IMR-90 (cell line): ENCODE measurements at regions not wholly inside any gene's neighbourhood (a gene's known extent, or its start where the extent isn't known, plus 50 kb on each side); places are given as distances from the start of the nearest gene placed in this dataset.
A peak's percentile ranks its signal among the peaks of the same experiment; 100 is the strongest.

Source experiments
- ATAC-seq: fragments of 200-7000 bp; cut with Tn5 transposase; 2 replicates; pipeline ENCODE4 v1.9.1; 2020; ENCODE audit warnings: low read depth, mild to moderate bottlenecking, moderate library complexity
- BruUV-seq: library from RNA; stranded (reverse); fragments of 400-500 nt; replicated peaks from 2 replicates; lab custom pipeline; 2021; lab: Mats Ljungman, UMichigan
- CTCF ChIA-PET: fragments of 300-600 bp; formaldehyde crosslinking; extraction: SDS; loops from one replicate; lab custom pipeline; 2021; ENCODE audit warnings: antibody characterized with exemption; lab: Yijun Ruan, JAX
- POLR2A ChIA-PET: fragments of 300-600 bp; sonication (Branson Sonifier 250); formaldehyde crosslinking; loops from one replicate; lab custom pipeline; 2022; ENCODE audit warnings: antibody characterized with exemption; ENCODE audit not compliant: unreplicated experiment; lab: Charles Lee
- DNase-seq: peaks from one replicate; pipeline ENCODE4 v3.0.0; 2013
- H2AFZ ChIP-seq: replicated peaks from 2 replicates; pipeline ENCODE3; 2013; ENCODE audit warnings: low read length, mild to moderate bottlenecking; ENCODE audit not compliant: poor library complexity
- H2AK5ac ChIP-seq: 2 replicates; pipeline ENCODE4 v1.6.1; 2013; ENCODE audit warnings: low read depth, low read length, inconsistent platforms
- H2AK9ac ChIP-seq: replicated peaks from 2 replicates; pipeline ENCODE3; 2013; ENCODE audit warnings: mild to moderate bottlenecking, low read depth, low read length, moderate library complexity; ENCODE audit not compliant: poor library complexity
- H2BK120ac ChIP-seq: 2 replicates; pipeline ENCODE4 v1.6.1; 2013; ENCODE audit warnings: low read depth, low read length, inconsistent platforms
- H2BK15ac ChIP-seq: 3 replicates; pipeline ENCODE4 v1.6.1; 2013; ENCODE audit warnings: low read depth, low read length, inconsistent platforms
- H2BK20ac ChIP-seq: 2 replicates; pipeline ENCODE4 v1.6.1; 2013; ENCODE audit warnings: low read depth, mild to moderate bottlenecking, inconsistent platforms, low read length, moderate library complexity
- H2BK5ac ChIP-seq: 2 replicates; pipeline ENCODE4 v1.6.1; 2013; ENCODE audit warnings: mild to moderate bottlenecking, low read depth, low read length, inconsistent platforms; ENCODE audit not compliant: poor library complexity, severe bottlenecking
- H3K14ac ChIP-seq: replicated peaks from 2 replicates; pipeline ENCODE4 v1.6.1; 2013; ENCODE audit warnings: low read depth, low read length, inconsistent platforms
- H3K18ac ChIP-seq: 2 replicates; pipeline ENCODE4 v1.6.1; 2013; ENCODE audit warnings: low read depth, low read length, control low read depth
- H3K23ac ChIP-seq: 2 replicates; pipeline ENCODE4 v1.6.1; 2013; ENCODE audit warnings: low read depth, low read length, inconsistent platforms
- H3K27ac ChIP-seq: 2 replicates; pipeline ENCODE4 v1.5.1; 2013; ENCODE audit warnings: mild to moderate bottlenecking, control low read depth, low read length; ENCODE audit not compliant: insufficient read depth
- H3K27me3 ChIP-seq: 2 replicates; pipeline ENCODE4 v1.6.1; 2013; ENCODE audit warnings: low read length; ENCODE audit not compliant: control insufficient read depth, insufficient read depth
- H3K36me3 ChIP-seq: 2 replicates; pipeline ENCODE4 v1.6.1; 2013; ENCODE audit warnings: low read length, mixed read lengths; ENCODE audit not compliant: control insufficient read depth, insufficient read depth
- H3K4ac ChIP-seq: 2 replicates; pipeline ENCODE4 v1.6.1; 2013; ENCODE audit warnings: low read depth, low read length, inconsistent platforms
- H3K4me1 ChIP-seq: 2 replicates; pipeline ENCODE4 v1.6.1; 2013; ENCODE audit warnings: low read length, mixed read lengths; ENCODE audit not compliant: control insufficient read depth, insufficient read depth
- H3K4me2 ChIP-seq: 2 replicates; pipeline ENCODE4 v1.6.1; 2013; ENCODE audit warnings: low read depth, mild to moderate bottlenecking, control low read depth, low read length, moderate library complexity
- H3K4me3 ChIP-seq: 2 replicates; pipeline ENCODE4 v1.5.1; 2013; ENCODE audit warnings: low read depth, mild to moderate bottlenecking, control low read depth, low read length, moderate library complexity; ENCODE audit not compliant: insufficient read depth
- H3K56ac ChIP-seq: 2 replicates; pipeline ENCODE4 v1.6.1; 2013; ENCODE audit warnings: low read length, inconsistent platforms; ENCODE audit not compliant: insufficient read depth; ENCODE audit errors: extremely low read depth
- H3K79me1 ChIP-seq, 2 experiments: 2 replicates each; pipeline ENCODE4 v1.6.1; 2013; ENCODE audit warnings: low read length in 2 of 2, inconsistent platforms in 1 of 2, low read depth in 1 of 2
- H3K9ac ChIP-seq: 2 replicates; pipeline ENCODE4 v1.6.1; 2013; ENCODE audit warnings: low read depth, low read length, control low read depth
- H3K9me1 ChIP-seq: 2 replicates; pipeline ENCODE4 v1.6.1; 2013; ENCODE audit warnings: low read length, inconsistent platforms; ENCODE audit not compliant: insufficient read depth
- H3K9me3 ChIP-seq: 2 replicates; pipeline ENCODE4 v1.6.1; 2013; ENCODE audit warnings: low read length; ENCODE audit not compliant: control insufficient read depth, insufficient read depth
- H4K20me1 ChIP-seq: 2 replicates; pipeline ENCODE4 v1.6.1; 2013; ENCODE audit warnings: low read length, inconsistent platforms; ENCODE audit not compliant: insufficient read depth
- H4K5ac ChIP-seq: 2 replicates; pipeline ENCODE4 v1.6.1; 2013; ENCODE audit warnings: mild to moderate bottlenecking, low read depth, low read length, control low read depth
- H4K8ac ChIP-seq, 2 experiments: 2 replicates each; pipeline ENCODE4 v1.6.1; 2013; ENCODE audit warnings: low read depth in 2 of 2, low read length in 2 of 2, control low read depth in 1 of 2, inconsistent platforms in 1 of 2
- H4K91ac ChIP-seq: 2 replicates; pipeline ENCODE4 v1.6.1; 2013; ENCODE audit warnings: low read depth, low read length, inconsistent platforms; ENCODE audit not compliant: insufficient read depth
- BHLHE40 ChIP-seq: fragments of 150-350 bp; IDR thresholded peaks from 2 replicates; pipeline ENCODE4 v1.6.1; 2016; ENCODE audit warnings: mild to moderate bottlenecking, low read depth, low read length
- CEBPB ChIP-seq: IDR thresholded peaks from 2 replicates; pipeline ENCODE4 v1.6.1; 2012; ENCODE audit warnings: low read depth, low read length, improper control_type of control experiment
- CHD1 ChIP-seq: IDR thresholded peaks from 2 replicates; pipeline ENCODE4 v1.6.1; 2012; ENCODE audit warnings: low read depth, low read length, improper control_type of control experiment
- CTCF ChIP-seq: conservative IDR thresholded peaks from 2 replicates; pipeline ENCODE4 v1.5.1; 2012; ENCODE audit warnings: mild to moderate bottlenecking, low read depth, low read length, improper control_type of control experiment
- FOS ChIP-seq: fragments of 150-350 bp; IDR thresholded peaks from 2 replicates; pipeline ENCODE4 v1.6.1; 2016; ENCODE audit warnings: low read depth, low read length
- MAFK ChIP-seq: IDR thresholded peaks from 2 replicates; pipeline ENCODE4 v1.6.1; 2012; ENCODE audit warnings: low read depth, low read length, improper control_type of control experiment
- MAZ ChIP-seq: IDR thresholded peaks from 2 replicates; pipeline ENCODE4 v1.6.1; 2012; ENCODE audit warnings: low read depth, mild to moderate bottlenecking, low read length, improper control_type of control experiment, moderate library complexity, borderline replicate concordance
- MXI1 ChIP-seq: IDR thresholded peaks from 2 replicates; pipeline ENCODE4 v1.6.1; 2012; ENCODE audit warnings: low read depth, mild to moderate bottlenecking, low read length, moderate library complexity, borderline replicate concordance
- NFE2L2 ChIP-seq: fragments of 150-350 bp; IDR thresholded peaks from 2 replicates; pipeline ENCODE4 v1.6.1; 2016; ENCODE audit warnings: low read depth, mild to moderate bottlenecking, low read length
- POLR2A ChIP-seq: IDR thresholded peaks from 2 replicates; pipeline ENCODE4 v1.6.1; 2012; ENCODE audit warnings: mild to moderate bottlenecking, low read depth, low read length
- RAD21 ChIP-seq: IDR thresholded peaks from 2 replicates; pipeline ENCODE4 v1.6.1; 2012; ENCODE audit warnings: low read length, improper control_type of control experiment
- RCOR1 ChIP-seq: IDR thresholded peaks from 2 replicates; pipeline ENCODE4 v1.6.1; 2012; ENCODE audit warnings: mild to moderate bottlenecking, low read length, improper control_type of control experiment; ENCODE audit not compliant: insufficient replicate concordance
- RFX5 ChIP-seq: IDR thresholded peaks from 2 replicates; pipeline ENCODE4 v1.8.0; 2012; ENCODE audit warnings: low read depth, mild to moderate bottlenecking, low read length, moderate library complexity
- SMC3 ChIP-seq: fragments of 150-350 bp; IDR thresholded peaks from 2 replicates; pipeline ENCODE4 v1.6.1; 2016; ENCODE audit warnings: low read depth, mild to moderate bottlenecking, antibody characterized with exemption, low read length, moderate library complexity
- USF2 ChIP-seq: fragments of 150-350 bp; IDR thresholded peaks from 2 replicates; pipeline ENCODE4 v1.6.1; 2017; ENCODE audit warnings: mild to moderate bottlenecking, antibody characterized with exemption, low read length, low read depth
- WGBS, 2 experiments: methylation state at CpG; one replicate each; pipeline versions ENCODE4 v1.1.5 to v1.1.7; 2013; ENCODE audit warnings: missing lambda C conversion rate in 2 of 2; ENCODE audit not compliant: insufficient read length in 1 of 2; ENCODE audit errors: extremely low coverage in 2 of 2; 5-methylcytosine and 5-hydroxymethylcytosine counted together
- dilution Hi-C: fragments of 300-500 bp; cut with HindIII; formaldehyde crosslinking; loops from one replicate; pipeline ENCODE4 v1.14.3; 2018; ENCODE audit warnings: low sequenced_read_pairs; ENCODE audit not compliant: unreplicated experiment
- in situ Hi-C: fragments of 300-500 bp; cut with MboI; formaldehyde crosslinking; loops from 3 replicates; pipeline ENCODE4 v1.14.3; 2019; ENCODE audit warnings: low sequenced_read_pairs, inconsistent platforms, mixed read lengths
- intact Hi-C: fragments of 100-400 bp; cut with micrococcal nuclease; formaldehyde crosslinking; loops from 2 replicates; pipeline ENCODE4 v1.10.0; 2022
- TF ChIP-seq, protein P1 (sequence below): fragments of 150-350 bp; IDR thresholded peaks from 2 replicates; pipeline ENCODE4 v1.6.1; 2016; ENCODE audit warnings: low read depth, mild to moderate bottlenecking, low read length, moderate library complexity, borderline replicate concordance

DNA sequence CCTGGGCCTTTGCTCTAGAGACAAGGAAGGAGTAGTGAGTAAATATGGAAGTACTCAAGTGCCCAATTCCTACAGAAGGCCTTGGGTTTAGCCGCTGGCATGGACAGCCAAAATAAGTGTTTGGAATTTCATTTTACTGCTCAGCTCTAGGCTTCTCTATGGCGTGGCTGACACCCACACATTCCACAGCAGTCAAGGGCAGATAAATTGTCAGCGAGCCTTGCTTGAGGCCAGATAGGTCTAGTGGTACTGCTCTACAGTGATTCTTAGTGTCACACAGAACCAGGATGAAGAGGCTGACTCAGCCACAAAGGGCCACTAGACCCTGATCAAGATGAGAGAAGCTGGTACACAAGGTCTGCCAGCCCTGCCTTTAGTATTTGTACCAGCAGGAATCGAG is 111.0 kb upstream of the NFIB start:
- H3K4me1 ChIP-seq, result no peaks in the 10 kb centered on the region; the same call in 1 of the 2 replicates
- H4K5ac ChIP-seq, result no peak overlapping the region
- no peak overlapping the region for H2AK9ac ChIP-seq
- no peak overlapping the region for H3K9ac ChIP-seq
- ATAC-seq (no peak), DNase-seq (no peak)
- H4K20me1 ChIP-seq, result no peaks in the 10 kb centered on the region
- no peak overlapping the region for H2BK20ac ChIP-seq
- no TSS peak for BruUV-seq
- H3K4me2 ChIP-seq, result no peak overlapping the region
- H3K9me3 ChIP-seq, result no peaks in the 10 kb centered on the region
- H2BK5ac ChIP-seq, result no peak overlapping the region
- no peak overlapping the region for H3K4ac ChIP-seq
- peak overlapping the region; percentile 20 for H2AK5ac ChIP-seq
- H3K23ac ChIP-seq, result no peak overlapping the region
- intact Hi-C loops (loop anchor here (5.0 to 10.0 kb wide), 6 partner anchors 58 to 1723 kb away; partner anchors contain the start of gene MPDZ), dilution Hi-C loops (loop anchor here (25.0 kb wide), 1 partner anchor 988 kb away; no protein-coding TSS in a partner anchor), in situ Hi-C loops (loop anchor here (5.0 to 25.0 kb wide), 4 partner anchors 63 to 1388 kb away; no protein-coding TSS in a partner anchor)
- H4K91ac ChIP-seq, result peak overlapping the region; percentile 58
- H3K4me3 ChIP-seq, result no peak overlapping the region
- no peaks in the 10 kb centered on the region for H3K9me1 ChIP-seq
- no peaks in the 10 kb centered on the region for H3K79me1 ChIP-seq
- WGBS, 2 experiments, result 100% methylated on average over 1 of the region's 4 CpGs; no CpG with 5 or more reads in 1 of the 2 experiments
- CTCF ChIA-PET, result interaction anchor here (0.6 kb wide), 2 partner anchors 12 to 221 kb away, joined by 3 read pairs; no protein-coding TSS in a partner anchor
- peak overlapping the region; percentile 7; the same call in 1 of the 2 replicates for H3K18ac ChIP-seq
- H3K36me3 ChIP-seq, result no peaks in the 10 kb centered on the region
- peaks cover 32% of the 10 kb centered on the region for H3K27me3 ChIP-seq
- TF ChIP-seq POLR2A, result no peak
- no peak for TF ChIP-seq NFE2L2
- no peak for TF ChIP-seq SMC3
- no peak for TF ChIP-seq MAFK
- no peak for TF ChIP-seq USF2
- no peak for TF ChIP-seq MXI1
- TF ChIP-seq CEBPB, result no peak
- TF ChIP-seq RCOR1, result no peak
- TF ChIP-seq CTCF, result no peak
- TF ChIP-seq FOS, result no peak
- no peak for TF ChIP-seq RAD21
- no peak for TF ChIP-seq BHLHE40
- no peak for TF ChIP-seq MAZ
- TF ChIP-seq, protein P1, sequence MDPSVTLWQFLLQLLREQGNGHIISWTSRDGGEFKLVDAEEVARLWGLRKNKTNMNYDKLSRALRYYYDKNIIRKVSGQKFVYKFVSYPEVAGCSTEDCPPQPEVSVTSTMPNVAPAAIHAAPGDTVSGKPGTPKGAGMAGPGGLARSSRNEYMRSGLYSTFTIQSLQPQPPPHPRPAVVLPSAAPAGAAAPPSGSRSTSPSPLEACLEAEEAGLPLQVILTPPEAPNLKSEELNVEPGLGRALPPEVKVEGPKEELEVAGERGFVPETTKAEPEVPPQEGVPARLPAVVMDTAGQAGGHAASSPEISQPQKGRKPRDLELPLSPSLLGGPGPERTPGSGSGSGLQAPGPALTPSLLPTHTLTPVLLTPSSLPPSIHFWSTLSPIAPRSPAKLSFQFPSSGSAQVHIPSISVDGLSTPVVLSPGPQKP, result no peak
- no peak for TF ChIP-seq RFX5
- no peak for TF ChIP-seq CHD1
- no peak overlapping the region for H3K14ac ChIP-seq
- no peak overlapping the region for H2BK120ac ChIP-seq
- H4K8ac ChIP-seq, result no peak overlapping the region
- H2AFZ ChIP-seq, result no peak overlapping the region
- H2BK15ac ChIP-seq, result 0 out of 3 replicates have a peak overlapping the region, but pooled peaks have one; percentile 44
- no peak overlapping the region for H3K27ac ChIP-seq
- no peak overlapping the region for H3K56ac ChIP-seq
- POLR2A ChIA-PET, result no interaction called here
